ENCODE measurements at regions not wholly inside any gene's neighbourhood (a gene's known extent, or its start where the extent isn't known, plus 50 kb on each side); places are given as distances from the start of the nearest gene placed in this dataset.
"Not testable (repeated sequence)": the region's sequence is repeated elsewhere in the genome, so short reads cannot be mapped to it uniquely, and the experiment has no call there.

DNA sequence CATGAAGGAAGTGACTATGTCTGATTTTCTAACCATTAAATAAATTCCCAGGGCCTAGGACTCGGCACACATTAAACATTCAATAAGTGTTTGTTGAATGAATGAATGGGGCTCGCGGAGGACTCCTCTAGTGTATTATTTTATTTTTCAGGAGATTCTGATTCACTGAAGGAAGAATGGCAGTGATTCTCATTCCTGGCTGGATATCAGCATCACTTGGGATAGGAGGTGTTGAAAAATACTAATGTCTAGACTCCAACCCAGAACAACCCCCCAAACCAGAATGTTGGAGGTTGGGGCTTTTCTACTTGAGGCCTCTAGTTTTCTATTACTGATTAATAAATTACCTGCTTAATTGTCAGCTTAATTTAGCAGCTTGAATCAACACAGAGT lies 195.4 kb downstream of the BTBD3 start:
- TF ChIP-seq, protein P1, sequence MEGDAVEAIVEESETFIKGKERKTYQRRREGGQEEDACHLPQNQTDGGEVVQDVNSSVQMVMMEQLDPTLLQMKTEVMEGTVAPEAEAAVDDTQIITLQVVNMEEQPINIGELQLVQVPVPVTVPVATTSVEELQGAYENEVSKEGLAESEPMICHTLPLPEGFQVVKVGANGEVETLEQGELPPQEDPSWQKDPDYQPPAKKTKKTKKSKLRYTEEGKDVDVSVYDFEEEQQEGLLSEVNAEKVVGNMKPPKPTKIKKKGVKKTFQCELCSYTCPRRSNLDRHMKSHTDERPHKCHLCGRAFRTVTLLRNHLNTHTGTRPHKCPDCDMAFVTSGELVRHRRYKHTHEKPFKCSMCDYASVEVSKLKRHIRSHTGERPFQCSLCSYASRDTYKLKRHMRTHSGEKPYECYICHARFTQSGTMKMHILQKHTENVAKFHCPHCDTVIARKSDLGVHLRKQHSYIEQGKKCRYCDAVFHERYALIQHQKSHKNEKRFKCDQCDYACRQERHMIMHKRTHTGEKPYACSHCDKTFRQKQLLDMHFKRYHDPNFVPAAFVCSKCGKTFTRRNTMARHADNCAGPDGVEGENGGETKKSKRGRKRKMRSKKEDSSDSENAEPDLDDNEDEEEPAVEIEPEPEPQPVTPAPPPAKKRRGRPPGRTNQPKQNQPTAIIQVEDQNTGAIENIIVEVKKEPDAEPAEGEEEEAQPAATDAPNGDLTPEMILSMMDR (IDR thresholded peaks at IDR 0.05; ENCODE audit: insufficient read depth, low read length, poor library complexity, severe bottlenecking), result no peak
- Histone ChIP-seq H3K4me3 (replicated peaks; ENCODE audit: low read depth, low read length) (no peak overlapping the region), H3K36me3 (ENCODE audit: control insufficient read depth, insufficient read depth, low read length) (no peaks in the 10 kb centered on the region), H3K27me3 (replicated peaks; ENCODE audit: control insufficient read depth, insufficient read depth, low read length) (no peaks in the 10 kb centered on the region)
- DNase-seq (ENCODE audit: extremely low read depth, insufficient read length), result no peak

DNA sequence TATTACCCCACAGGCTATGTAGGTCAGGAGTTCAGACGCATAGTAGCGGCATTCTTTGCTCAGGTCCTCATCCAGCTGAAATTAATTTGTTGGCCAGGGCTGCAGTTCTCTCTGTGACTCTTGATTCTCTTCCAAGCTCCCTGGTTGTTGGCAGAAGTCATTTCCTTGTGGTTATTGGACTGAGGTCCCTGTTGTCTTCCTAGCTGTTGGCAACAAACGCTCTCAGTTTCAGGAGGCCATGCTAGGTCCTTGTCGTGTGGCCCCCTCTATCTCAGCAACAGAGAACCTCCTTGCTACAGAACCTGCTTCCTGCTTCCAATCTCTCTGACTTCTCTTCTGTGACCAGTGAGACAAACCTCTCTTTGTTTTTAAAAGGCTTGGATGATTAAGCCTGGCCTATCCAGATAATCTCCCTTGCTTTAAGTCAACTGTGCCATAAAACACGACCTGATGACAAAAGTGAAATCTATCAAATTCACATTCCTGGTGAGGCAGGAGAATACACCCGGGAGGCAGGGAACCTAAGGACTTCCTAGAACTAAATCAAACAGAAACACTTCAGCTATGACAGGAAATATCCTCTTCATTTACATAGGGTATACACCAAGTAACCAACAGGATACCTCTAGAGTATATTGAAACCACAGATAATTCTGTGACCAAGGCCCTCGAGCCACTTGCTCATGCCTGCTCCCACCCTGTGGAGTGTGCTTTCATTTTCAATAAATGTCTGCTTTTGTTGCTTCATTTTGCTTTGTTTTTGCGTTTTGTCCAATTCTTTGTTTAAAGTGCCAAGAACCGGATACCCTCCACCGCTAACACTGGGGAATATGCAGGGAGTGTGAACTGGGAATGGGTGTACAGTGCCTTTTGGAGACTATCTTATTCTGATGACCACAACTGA lies 196.0 kb downstream of the BTBD3 start:
- H3K4me3 ChIP-seq (replicated peaks; ENCODE audit: low read depth, low read length), result no peak overlapping the region
- no peaks in the 10 kb centered on the region for H3K36me3 ChIP-seq (ENCODE audit: control insufficient read depth, insufficient read depth, low read length)
- no peak for DNase-seq (ENCODE audit: extremely low read depth, insufficient read length)
- H3K27me3 ChIP-seq (replicated peaks; ENCODE audit: control insufficient read depth, insufficient read depth, low read length), result no peaks in the 10 kb centered on the region
- TF ChIP-seq, protein P1 (IDR thresholded peaks at IDR 0.05; ENCODE audit: insufficient read depth, low read length, poor library complexity, severe bottlenecking), result no peak

DNA sequence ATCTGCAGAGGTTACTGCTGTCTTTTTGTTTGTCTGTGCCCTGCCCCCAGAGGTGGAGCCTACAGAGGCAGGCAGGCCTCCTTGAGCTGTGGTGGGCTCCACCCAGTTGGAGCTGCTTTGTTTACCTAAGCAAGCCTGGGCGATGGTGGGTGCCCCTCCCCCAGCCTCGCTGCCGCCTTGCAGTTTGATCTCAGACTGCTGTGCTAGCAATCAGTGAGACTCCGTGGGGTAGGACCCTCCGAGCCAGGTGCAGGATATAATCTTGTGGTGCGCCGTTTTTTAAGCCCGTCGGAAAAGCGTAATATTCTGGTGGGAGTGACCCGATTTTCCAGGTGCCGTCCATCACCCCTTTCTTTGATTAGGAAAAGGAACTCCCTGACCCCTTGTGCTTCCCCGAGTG lies 211.4 kb downstream of the BTBD3 start:
- H3K36me3 ChIP-seq (ENCODE audit: control insufficient read depth, insufficient read depth, low read length); DNase-seq (ENCODE audit: extremely low read depth, insufficient read length); H3K27me3 ChIP-seq (replicated peaks; ENCODE audit: control insufficient read depth, insufficient read depth, low read length); H3K4me3 ChIP-seq (replicated peaks; ENCODE audit: low read depth, low read length): not testable (repeated sequence)

DNA sequence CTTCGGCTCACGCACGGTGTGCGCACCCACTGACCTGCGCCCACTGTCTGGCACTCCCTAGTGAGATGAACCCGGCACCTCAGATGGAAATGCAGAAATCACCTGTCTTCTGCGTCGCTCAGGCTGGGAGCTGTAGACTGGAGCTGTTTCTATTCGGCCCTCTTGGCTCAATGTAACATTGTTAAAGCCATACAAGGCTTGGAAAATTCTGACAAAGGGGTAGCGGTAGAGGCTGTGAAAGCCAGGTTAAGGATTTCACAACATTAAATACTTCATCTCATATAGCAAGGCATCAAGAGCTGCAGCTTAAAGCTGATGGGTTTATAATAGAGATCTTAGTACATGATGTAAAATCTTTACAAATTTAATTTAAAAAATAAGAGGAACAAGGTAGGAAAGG lies 211.8 kb downstream of the BTBD3 start:
- not testable (repeated sequence) for DNase-seq (ENCODE audit: extremely low read depth, insufficient read length)

DNA sequence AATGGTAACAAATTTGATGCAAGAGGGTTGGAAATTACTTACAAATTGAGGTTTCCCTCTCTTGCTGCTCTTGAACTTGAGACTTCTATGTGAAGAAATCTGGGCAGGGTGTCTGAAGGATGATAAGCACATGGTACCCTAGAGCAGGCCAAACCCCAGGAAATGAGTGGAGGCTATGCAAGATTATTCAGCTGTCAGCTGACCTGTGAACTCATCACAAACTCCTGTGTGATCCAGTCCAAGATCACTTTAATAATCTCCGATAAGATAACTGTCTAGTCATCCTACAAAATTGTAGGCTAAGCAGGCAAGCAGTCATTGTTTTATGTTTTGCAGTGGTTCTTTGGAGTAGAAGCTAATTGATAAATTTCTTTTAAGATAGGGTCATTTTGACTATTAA lies 213.1 kb downstream of the BTBD3 start:
- no peaks in the 10 kb centered on the region for H3K27me3 ChIP-seq (replicated peaks; ENCODE audit: control insufficient read depth, insufficient read depth, low read length)
- H3K36me3 ChIP-seq (ENCODE audit: control insufficient read depth, insufficient read depth, low read length), result no peaks in the 10 kb centered on the region
- TF ChIP-seq, protein P1 (IDR thresholded peaks at IDR 0.05; ENCODE audit: insufficient read depth, low read length, poor library complexity, severe bottlenecking), result no peak
- no peak for DNase-seq (ENCODE audit: extremely low read depth, insufficient read length)
- no peak overlapping the region for H3K4me3 ChIP-seq (replicated peaks; ENCODE audit: low read depth, low read length)

More for the DNA sequence above, 211.8 kb downstream of the BTBD3 start:
- H3K36me3 ChIP-seq (ENCODE audit: control insufficient read depth, insufficient read depth, low read length); H3K4me3 ChIP-seq (replicated peaks; ENCODE audit: low read depth, low read length); H3K27me3 ChIP-seq (replicated peaks; ENCODE audit: control insufficient read depth, insufficient read depth, low read length): not testable (repeated sequence)

DNA sequence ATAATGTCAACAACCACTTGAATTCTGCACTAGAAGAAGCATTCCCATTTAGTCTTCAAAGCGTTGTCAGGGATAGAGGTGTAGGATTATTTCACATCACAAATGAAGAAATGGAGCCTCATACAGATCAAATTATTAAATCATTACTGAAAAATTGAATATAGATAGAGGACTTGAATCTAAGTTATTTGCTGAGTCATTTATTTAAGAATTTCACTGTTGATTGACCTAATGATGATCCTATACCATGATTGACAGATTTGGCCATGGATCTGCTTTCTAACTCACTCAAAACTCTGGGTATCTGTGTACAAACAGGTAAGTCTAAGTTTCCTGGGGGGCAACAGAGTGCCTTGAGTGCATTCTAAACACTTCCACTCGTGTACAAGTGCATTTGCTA lies 215.9 kb downstream of the BTBD3 start:
- Histone ChIP-seq H3K27me3 (replicated peaks; ENCODE audit: control insufficient read depth, insufficient read depth, low read length) (no peaks in the 10 kb centered on the region), H3K4me3 (replicated peaks; ENCODE audit: low read depth, low read length) (no peak overlapping the region), H3K36me3 (ENCODE audit: control insufficient read depth, insufficient read depth, low read length) (no peaks in the 10 kb centered on the region)
- no peak for DNase-seq (ENCODE audit: extremely low read depth, insufficient read length)
- TF ChIP-seq, protein P1 (IDR thresholded peaks at IDR 0.05; ENCODE audit: insufficient read depth, low read length, poor library complexity, severe bottlenecking), result no peak

DNA sequence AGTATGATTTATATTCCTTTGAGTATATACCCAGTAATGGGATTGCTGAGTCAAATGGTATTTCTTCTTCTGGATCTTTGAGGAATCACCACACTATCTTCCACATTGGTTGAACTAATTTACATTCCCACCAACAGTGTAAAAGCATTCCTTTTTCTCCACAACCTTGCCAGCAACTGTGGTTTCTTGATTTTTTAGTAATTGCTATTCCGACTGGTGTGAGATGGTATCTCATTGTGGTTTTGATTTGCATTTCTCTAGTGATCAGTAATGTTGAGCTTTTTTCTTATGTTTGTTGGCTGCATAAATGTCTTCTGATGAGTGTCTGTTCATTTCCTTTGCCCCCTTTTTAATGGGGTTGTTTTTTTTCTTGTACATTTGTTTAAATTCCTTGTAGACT lies 228.3 kb downstream of the BTBD3 start:
- H3K36me3 ChIP-seq (ENCODE audit: control insufficient read depth, insufficient read depth, low read length); H3K27me3 ChIP-seq (replicated peaks; ENCODE audit: control insufficient read depth, insufficient read depth, low read length); DNase-seq (ENCODE audit: extremely low read depth, insufficient read length); H3K4me3 ChIP-seq (replicated peaks; ENCODE audit: low read depth, low read length): not testable (repeated sequence)

Measured in GM06990 (cell line).